OCI-LY1 (cell line): ENCODE measurements at regions not wholly inside any gene's neighbourhood (a gene's known extent, or its start where the extent isn't known, plus 50 kb on each side); places are given as distances from the start of the nearest gene placed in this dataset.

Experiments
- H2AFZ ChIP-seq: fragments of 200-600 bp; sonication (generic), shearing (Covaris generic); 2 replicates; pipeline ENCODE4 v1.6.0; 2014; ENCODE audit warnings: antibody characterized with exemption, mild to moderate bottlenecking, low read length
- H3F3A ChIP-seq: fragments of 200-600 bp; sonication (generic), shearing (Covaris generic); 2 replicates; pipeline ENCODE4 v1.6.0; 2014; ENCODE audit warnings: mild to moderate bottlenecking, antibody characterized with exemption, low read length, moderate library complexity; ENCODE audit not compliant: insufficient read depth
- H3K27ac ChIP-seq: fragments of 200-600 bp; sonication (generic); 2 replicates; pipeline ENCODE4 v1.5.1; 2014; ENCODE audit warnings: low read length, mixed run types, mild to moderate bottlenecking, low read depth; ENCODE audit not compliant: poor library complexity, severe bottlenecking
- H3K27me3 ChIP-seq: fragments of 200-600 bp; sonication (generic); 2 replicates; pipeline ENCODE4 v1.6.0; 2014; ENCODE audit warnings: antibody characterized with exemption, mild to moderate bottlenecking, low read length, moderate library complexity; ENCODE audit not compliant: insufficient read depth
- H3K36me3 ChIP-seq: fragments of 200-600 bp; sonication (generic); 2 replicates; pipeline ENCODE4 v1.6.1; 2014; ENCODE audit warnings: mild to moderate bottlenecking, antibody characterized with exemption, low read length, moderate library complexity, mixed read lengths; ENCODE audit not compliant: insufficient read depth
- H3K4me1 ChIP-seq: fragments of 200-600 bp; sonication (generic); 2 replicates; pipeline ENCODE4 v1.5.1; 2014; ENCODE audit warnings: mild to moderate bottlenecking, low read length, moderate library complexity; ENCODE audit not compliant: insufficient read depth, severe bottlenecking
- H3K4me2 ChIP-seq: fragments of 200-600 bp; sonication (generic), shearing (Covaris generic); 2 replicates; pipeline ENCODE4 v1.6.1; 2014; ENCODE audit warnings: low read length
- H3K4me3 ChIP-seq: fragments of 200-600 bp; sonication (generic); 2 replicates; pipeline ENCODE4 v1.5.1; 2014; ENCODE audit warnings: low read length, low read depth, mild to moderate bottlenecking, mixed read lengths; ENCODE audit not compliant: poor library complexity, severe bottlenecking
- H3K79me2 ChIP-seq: fragments of 200-600 bp; shearing (Covaris generic); 2 replicates; pipeline ENCODE4 v1.6.1; 2016; ENCODE audit warnings: mixed run types, low read length, mixed read lengths; ENCODE audit not compliant: insufficient read depth
- H3K9ac ChIP-seq: fragments of 200-600 bp; sonication (generic), shearing (Covaris generic); 2 replicates; pipeline ENCODE4 v1.6.1; 2014; ENCODE audit warnings: mild to moderate bottlenecking, low read length, mixed read lengths
- H3K9me2 ChIP-seq: fragments of 200-600 bp; sonication (generic), shearing (Covaris generic); 2 replicates; pipeline ENCODE4 v1.6.1; 2014; ENCODE audit warnings: low read depth, mild to moderate bottlenecking, low read length, mixed read lengths
- H3K9me3 ChIP-seq: fragments of 200-600 bp; shearing (Covaris generic); 2 replicates; pipeline ENCODE4 v1.6.1; 2014; ENCODE audit warnings: low read length, mixed read lengths
- H4K20me1 ChIP-seq: fragments of 200-600 bp; sonication (generic), shearing (Covaris generic); 2 replicates; pipeline ENCODE4 v1.6.0; 2016; ENCODE audit warnings: mild to moderate bottlenecking, low read length; ENCODE audit not compliant: insufficient read depth
- EZH2 ChIP-seq: fragments of 200-600 bp; sonication (generic), shearing (Covaris generic); IDR thresholded peaks from 2 replicates; pipeline ENCODE4 v1.8.0; 2017; ENCODE audit warnings: borderline replicate concordance, mixed run types, mild to moderate bottlenecking, antibody characterized with exemption, low read length, moderate library complexity, mixed read lengths
- TF ChIP-seq, protein P1 (sequence below): fragments of 200-600 bp; sonication (generic), shearing (Covaris generic); IDR thresholded peaks from 2 replicates; pipeline ENCODE4 v1.5.1; 2017; ENCODE audit warnings: mild to moderate bottlenecking, antibody characterized with exemption, low read length, moderate library complexity, mixed read lengths

DNA sequence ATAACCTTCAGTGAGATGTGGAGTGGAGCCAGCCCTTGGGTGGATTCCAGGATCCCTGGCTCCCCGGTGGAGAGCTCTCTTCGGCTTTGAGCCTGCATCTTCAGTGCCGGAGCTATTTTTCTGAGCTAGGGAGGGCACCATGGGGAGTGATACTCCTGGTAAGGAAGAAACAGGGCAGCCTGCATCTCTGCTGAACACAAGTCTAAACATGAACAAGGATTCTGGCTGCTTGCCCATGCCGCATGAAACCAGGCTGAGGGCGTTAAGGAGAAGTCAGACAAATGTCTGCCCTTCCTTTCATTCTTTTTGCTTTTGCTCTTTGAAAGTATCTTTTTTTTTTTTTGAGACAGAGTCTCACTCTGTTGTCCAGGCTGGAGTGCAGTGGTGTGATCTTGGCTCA, 60.4 kb downstream of the EVX1 start:
- H3K27me3 ChIP-seq, result no peaks in the 10 kb centered on the region
- TF ChIP-seq EZH2, result no peak
- TF ChIP-seq, protein P1, sequence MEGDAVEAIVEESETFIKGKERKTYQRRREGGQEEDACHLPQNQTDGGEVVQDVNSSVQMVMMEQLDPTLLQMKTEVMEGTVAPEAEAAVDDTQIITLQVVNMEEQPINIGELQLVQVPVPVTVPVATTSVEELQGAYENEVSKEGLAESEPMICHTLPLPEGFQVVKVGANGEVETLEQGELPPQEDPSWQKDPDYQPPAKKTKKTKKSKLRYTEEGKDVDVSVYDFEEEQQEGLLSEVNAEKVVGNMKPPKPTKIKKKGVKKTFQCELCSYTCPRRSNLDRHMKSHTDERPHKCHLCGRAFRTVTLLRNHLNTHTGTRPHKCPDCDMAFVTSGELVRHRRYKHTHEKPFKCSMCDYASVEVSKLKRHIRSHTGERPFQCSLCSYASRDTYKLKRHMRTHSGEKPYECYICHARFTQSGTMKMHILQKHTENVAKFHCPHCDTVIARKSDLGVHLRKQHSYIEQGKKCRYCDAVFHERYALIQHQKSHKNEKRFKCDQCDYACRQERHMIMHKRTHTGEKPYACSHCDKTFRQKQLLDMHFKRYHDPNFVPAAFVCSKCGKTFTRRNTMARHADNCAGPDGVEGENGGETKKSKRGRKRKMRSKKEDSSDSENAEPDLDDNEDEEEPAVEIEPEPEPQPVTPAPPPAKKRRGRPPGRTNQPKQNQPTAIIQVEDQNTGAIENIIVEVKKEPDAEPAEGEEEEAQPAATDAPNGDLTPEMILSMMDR, result no peak
- H3K79me2 ChIP-seq, result no peaks in the 10 kb centered on the region
- H3K4me1 ChIP-seq, result no peaks in the 10 kb centered on the region
- no peaks in the 10 kb centered on the region for H3K36me3 ChIP-seq
- no peaks in the 10 kb centered on the region for H3F3A ChIP-seq
- no peak overlapping the region for H3K4me2 ChIP-seq
- no peak overlapping the region for H3K9ac ChIP-seq
- H2AFZ ChIP-seq, result no peak overlapping the region
- H3K4me3 ChIP-seq, result no peak overlapping the region
- no peaks in the 10 kb centered on the region for H4K20me1 ChIP-seq
- no peaks in the 10 kb centered on the region for H3K9me2 ChIP-seq
- H3K27ac ChIP-seq, result no peak overlapping the region
- H3K9me3 ChIP-seq, result no peaks in the 10 kb centered on the region

DNA sequence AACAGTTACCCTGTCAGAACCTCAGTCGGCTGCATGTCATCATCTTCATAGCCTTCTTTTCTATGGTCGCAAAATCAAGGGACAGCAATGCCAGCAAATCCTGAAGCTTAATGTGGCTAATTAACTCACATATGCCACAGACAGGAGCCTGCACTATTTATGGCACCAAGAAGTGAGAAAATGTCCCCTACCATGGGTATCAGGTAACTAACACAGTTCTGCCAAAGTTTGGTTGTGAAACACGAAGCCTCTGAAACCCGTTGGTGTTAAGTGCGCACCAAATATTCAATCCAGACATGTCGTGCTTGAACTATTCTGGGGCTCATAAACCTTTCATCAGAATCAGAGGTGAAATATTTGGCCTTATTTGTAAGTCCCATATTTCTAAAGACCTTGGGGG, 63.3 kb downstream of the EVX1 start:
- H3K4me2 ChIP-seq, result no peak overlapping the region
- no peaks in the 10 kb centered on the region for H3K27me3 ChIP-seq
- no peaks in the 10 kb centered on the region for H3K36me3 ChIP-seq
- no peak for TF ChIP-seq EZH2
- TF ChIP-seq, protein P1, result no peak
- H3K9me2 ChIP-seq, result no peaks in the 10 kb centered on the region
- H3K4me3 ChIP-seq, result no peak overlapping the region
- no peaks in the 10 kb centered on the region for H4K20me1 ChIP-seq
- H3K9me3 ChIP-seq, result no peaks in the 10 kb centered on the region
- no peak overlapping the region for H2AFZ ChIP-seq
- no peaks in the 10 kb centered on the region for H3K4me1 ChIP-seq
- H3K79me2 ChIP-seq, result no peaks in the 10 kb centered on the region
- H3K27ac ChIP-seq, result no peak overlapping the region
- no peak overlapping the region for H3K9ac ChIP-seq
- no peaks in the 10 kb centered on the region for H3F3A ChIP-seq

DNA sequence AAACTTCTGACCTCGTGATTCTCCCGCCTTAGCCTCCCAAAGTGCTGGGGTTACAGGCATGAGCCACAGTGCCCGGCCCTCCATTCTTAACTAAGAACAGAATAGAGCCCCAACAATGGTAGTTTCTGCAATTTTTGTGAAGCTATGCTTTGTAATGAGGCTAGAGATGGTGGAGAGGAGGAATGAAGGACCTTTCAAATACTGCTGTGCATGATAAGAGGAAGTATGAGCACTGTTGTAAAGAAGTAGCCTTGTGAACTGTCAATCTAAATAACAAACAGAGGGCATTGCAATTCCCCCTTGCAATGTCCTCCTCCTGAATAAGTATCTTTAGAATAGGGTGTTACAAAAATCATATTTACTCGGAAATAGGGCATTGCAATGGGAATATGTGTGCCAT, 70.2 kb downstream of the EVX1 start:
- H3K27ac ChIP-seq, result no peak overlapping the region
- no peak overlapping the region for H2AFZ ChIP-seq
- H3F3A ChIP-seq, result no peaks in the 10 kb centered on the region
- H3K9me2 ChIP-seq, result no peaks in the 10 kb centered on the region
- H4K20me1 ChIP-seq, result no peaks in the 10 kb centered on the region
- no peak for TF ChIP-seq EZH2
- TF ChIP-seq, protein P1, result no peak
- no peak overlapping the region for H3K4me3 ChIP-seq
- no peaks in the 10 kb centered on the region for H3K27me3 ChIP-seq
- H3K4me1 ChIP-seq, result no peaks in the 10 kb centered on the region
- H3K36me3 ChIP-seq, result no peaks in the 10 kb centered on the region
- no peak overlapping the region for H3K9ac ChIP-seq
- no peaks in the 10 kb centered on the region for H3K9me3 ChIP-seq
- no peak overlapping the region for H3K4me2 ChIP-seq
- H3K79me2 ChIP-seq, result no peaks in the 10 kb centered on the region
